Right atrium auricular region (tissue), 2 donors: ENCODE measurements at regions not wholly inside any gene's neighbourhood (a gene's known extent, or its start where the extent isn't known, plus 50 kb on each side); places are given as distances from the start of the nearest gene placed in this dataset.

Source experiments
- DNase-seq: peaks from one replicate; pipeline ENCODE4 v3.0.0-alpha.2; 2019; ENCODE audit warnings: low spot score
- H3K27ac ChIP-seq, 2 donors: fragments of 200-600 bp; sonication (generic); 1 replicate in 1 of 2; 2 replicates in 1 of 2; pipeline ENCODE4 v1.5.1; 2016 to 2019
- H3K27me3 ChIP-seq, 2 donors: fragments of 200-600 bp; sonication (generic); one replicate each; pipeline versions ENCODE4 v1.5.1 to v1.6.0; 2017 to 2019
- H3K36me3 ChIP-seq: fragments of 200-600 bp; sonication (generic); one replicate; pipeline ENCODE4 v1.5.1; 2016
- H3K4me1 ChIP-seq, 2 donors: fragments of 200-600 bp; sonication (generic); one replicate each; pipeline versions ENCODE4 v1.5.1 to v1.6.0; 2017 to 2019
- H3K4me3 ChIP-seq, 2 donors: fragments of 200-600 bp; sonication (generic); 1 replicate in 1 of 2; 2 replicates in 1 of 2; pipeline ENCODE4 v1.5.1; 2017 to 2019; ENCODE audit warnings: mild to moderate bottlenecking in 1 of 2, moderate library complexity in 1 of 2
- H3K9me3 ChIP-seq, 2 donors: fragments of 200-600 bp; sonication (generic); one replicate each; pipeline ENCODE4 v1.5.1; 2019
- TF ChIP-seq, protein P1 (sequence below), 2 donors: fragments of 200-600 bp; sonication (generic); IDR thresholded peaks; one replicate each; pipeline ENCODE4 v1.5.1; 2019; ENCODE audit warnings: antibody characterized with exemption in 2 of 2

DNA sequence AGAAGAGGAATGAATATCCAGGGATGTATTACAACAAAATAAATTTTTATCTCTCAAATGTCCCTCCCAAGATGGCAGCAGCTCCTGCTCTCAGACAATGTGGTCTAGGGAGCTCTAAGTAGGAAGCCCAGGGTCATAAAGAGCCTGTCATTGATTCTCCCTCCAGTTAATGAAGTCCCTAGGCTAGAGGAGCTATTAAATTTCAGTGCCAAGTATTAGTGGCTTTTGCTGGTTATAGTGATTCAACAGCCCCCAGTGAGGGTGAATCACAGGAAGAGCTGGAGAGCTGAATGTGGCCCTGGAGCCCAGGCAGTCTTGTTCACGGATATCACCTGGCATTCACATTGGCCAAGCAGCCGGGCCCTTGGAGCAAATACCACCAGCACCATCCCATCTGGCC lies 109.8 kb upstream of the YPEL5 start:
- H3K27me3 ChIP-seq = no peaks in the 10 kb centered on the region
- TF ChIP-seq, protein P1, sequence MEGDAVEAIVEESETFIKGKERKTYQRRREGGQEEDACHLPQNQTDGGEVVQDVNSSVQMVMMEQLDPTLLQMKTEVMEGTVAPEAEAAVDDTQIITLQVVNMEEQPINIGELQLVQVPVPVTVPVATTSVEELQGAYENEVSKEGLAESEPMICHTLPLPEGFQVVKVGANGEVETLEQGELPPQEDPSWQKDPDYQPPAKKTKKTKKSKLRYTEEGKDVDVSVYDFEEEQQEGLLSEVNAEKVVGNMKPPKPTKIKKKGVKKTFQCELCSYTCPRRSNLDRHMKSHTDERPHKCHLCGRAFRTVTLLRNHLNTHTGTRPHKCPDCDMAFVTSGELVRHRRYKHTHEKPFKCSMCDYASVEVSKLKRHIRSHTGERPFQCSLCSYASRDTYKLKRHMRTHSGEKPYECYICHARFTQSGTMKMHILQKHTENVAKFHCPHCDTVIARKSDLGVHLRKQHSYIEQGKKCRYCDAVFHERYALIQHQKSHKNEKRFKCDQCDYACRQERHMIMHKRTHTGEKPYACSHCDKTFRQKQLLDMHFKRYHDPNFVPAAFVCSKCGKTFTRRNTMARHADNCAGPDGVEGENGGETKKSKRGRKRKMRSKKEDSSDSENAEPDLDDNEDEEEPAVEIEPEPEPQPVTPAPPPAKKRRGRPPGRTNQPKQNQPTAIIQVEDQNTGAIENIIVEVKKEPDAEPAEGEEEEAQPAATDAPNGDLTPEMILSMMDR (IDR thresholded peaks at IDR 0.05) = no peak
- H3K9me3 ChIP-seq = no peaks in the 10 kb centered on the region
- no peak overlapping the region for H3K27ac ChIP-seq
- no peak for DNase-seq
- no peak overlapping the region for H3K4me3 ChIP-seq
- H3K36me3 ChIP-seq = no peaks in the 10 kb centered on the region
- no peaks in the 10 kb centered on the region for H3K4me1 ChIP-seq

DNA sequence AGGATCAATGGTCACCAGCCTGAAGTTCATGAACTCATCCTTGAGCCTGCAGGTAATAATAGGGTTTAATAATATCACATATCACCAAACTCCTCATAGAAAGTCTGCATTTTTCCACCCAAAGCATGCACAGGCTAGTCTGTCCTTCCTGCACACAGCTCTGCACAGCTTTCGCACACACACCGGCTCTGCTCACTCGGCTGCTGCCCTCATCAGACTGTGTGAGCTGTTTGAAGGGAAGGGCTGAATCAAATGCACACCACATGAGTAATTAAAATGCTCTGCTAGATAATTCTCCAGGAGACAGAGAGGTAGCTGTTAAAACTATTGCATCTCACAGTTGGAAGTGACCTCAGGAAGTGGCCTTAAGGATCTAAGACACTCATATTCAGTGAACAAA lies 108.4 kb upstream of the YPEL5 start:
- H3K4me1 ChIP-seq = no peaks in the 10 kb centered on the region
- TF ChIP-seq, protein P1 (IDR thresholded peaks at IDR 0.05) = no peak
- no peaks in the 10 kb centered on the region for H3K36me3 ChIP-seq
- H3K4me3 ChIP-seq = no peak overlapping the region
- H3K9me3 ChIP-seq = no peaks in the 10 kb centered on the region
- H3K27ac ChIP-seq = no peak overlapping the region
- no peak for DNase-seq
- no peaks in the 10 kb centered on the region for H3K27me3 ChIP-seq

DNA sequence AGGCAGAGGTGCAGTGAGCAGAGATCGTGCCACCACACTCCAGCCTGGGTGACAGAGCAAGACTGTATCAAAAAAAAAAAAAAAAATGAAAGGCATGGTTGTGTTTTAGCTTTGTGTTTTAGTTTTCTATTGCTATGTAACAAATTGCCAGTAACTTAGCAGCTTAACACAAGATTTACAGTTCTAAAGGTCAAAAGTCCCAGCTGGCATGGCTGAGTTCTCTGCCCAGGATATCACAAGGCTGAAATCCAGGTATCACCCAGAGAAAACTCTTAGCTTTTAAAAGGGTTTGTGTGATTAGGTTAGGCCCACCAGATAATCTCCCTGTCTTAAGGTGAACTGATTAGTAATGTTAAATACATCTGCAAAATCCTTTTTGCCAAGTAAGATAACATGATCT lies 107.7 kb upstream of the YPEL5 start:
- no peaks in the 10 kb centered on the region for H3K9me3 ChIP-seq
- no peaks in the 10 kb centered on the region for H3K4me1 ChIP-seq
- H3K4me3 ChIP-seq = no peak overlapping the region
- TF ChIP-seq, protein P1 (IDR thresholded peaks at IDR 0.05) = no peak
- H3K27me3 ChIP-seq = no peaks in the 10 kb centered on the region
- DNase-seq = no peak
- no peak overlapping the region for H3K27ac ChIP-seq
- no peaks in the 10 kb centered on the region for H3K36me3 ChIP-seq

DNA sequence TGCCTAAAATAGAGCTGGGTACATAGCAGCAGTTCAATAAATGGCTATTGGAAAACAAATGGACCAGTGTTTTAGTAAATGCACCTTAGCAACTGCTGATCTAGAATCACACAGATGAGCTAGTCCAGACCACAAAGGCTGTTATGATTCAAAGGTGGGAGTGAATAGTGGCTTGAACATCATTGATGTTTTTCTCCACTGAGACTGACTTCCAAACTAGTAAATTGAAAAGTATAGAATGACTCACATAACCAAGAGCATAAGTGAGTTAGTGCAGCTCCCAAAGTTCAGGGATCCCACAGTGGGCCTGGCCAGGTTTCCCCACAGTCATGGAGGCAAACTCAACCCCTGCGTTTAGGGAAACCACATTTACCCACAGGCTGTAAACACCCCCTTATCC lies 106.7 kb upstream of the YPEL5 start:
- H3K27ac ChIP-seq = no peak overlapping the region
- H3K4me1 ChIP-seq = no peaks in the 10 kb centered on the region
- no peaks in the 10 kb centered on the region for H3K9me3 ChIP-seq
- H3K4me3 ChIP-seq = no peak overlapping the region
- no peak for DNase-seq
- no peaks in the 10 kb centered on the region for H3K36me3 ChIP-seq
- no peaks in the 10 kb centered on the region for H3K27me3 ChIP-seq
- TF ChIP-seq, protein P1 (IDR thresholded peaks at IDR 0.05) = no peak

DNA sequence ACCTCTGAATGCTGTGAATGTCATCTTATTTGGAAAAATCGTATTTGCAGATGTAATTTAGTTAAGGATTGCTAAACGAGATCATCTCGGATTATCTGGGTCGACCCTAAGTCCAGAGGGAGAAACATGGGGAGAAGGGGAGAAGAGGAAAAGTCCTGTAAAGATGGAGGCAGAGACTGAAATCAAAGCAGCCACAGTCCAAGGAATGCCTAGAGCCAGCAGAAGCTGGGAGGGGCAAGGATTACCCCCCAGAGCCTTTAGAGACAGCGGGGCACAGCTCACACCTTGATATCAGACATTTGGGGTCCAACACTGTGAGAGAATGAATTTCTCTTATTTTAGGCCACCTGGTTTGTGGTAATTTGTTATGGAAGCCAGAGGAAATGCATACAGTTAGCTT lies 104.9 kb upstream of the YPEL5 start:
- no peaks in the 10 kb centered on the region for H3K4me1 ChIP-seq
- no peaks in the 10 kb centered on the region for H3K36me3 ChIP-seq
- no peaks in the 10 kb centered on the region for H3K27me3 ChIP-seq
- no peak overlapping the region for H3K4me3 ChIP-seq
- no peak overlapping the region for H3K27ac ChIP-seq
- H3K9me3 ChIP-seq = no peaks in the 10 kb centered on the region
- TF ChIP-seq, protein P1 (IDR thresholded peaks at IDR 0.05) = no peak
- DNase-seq = no peak

DNA sequence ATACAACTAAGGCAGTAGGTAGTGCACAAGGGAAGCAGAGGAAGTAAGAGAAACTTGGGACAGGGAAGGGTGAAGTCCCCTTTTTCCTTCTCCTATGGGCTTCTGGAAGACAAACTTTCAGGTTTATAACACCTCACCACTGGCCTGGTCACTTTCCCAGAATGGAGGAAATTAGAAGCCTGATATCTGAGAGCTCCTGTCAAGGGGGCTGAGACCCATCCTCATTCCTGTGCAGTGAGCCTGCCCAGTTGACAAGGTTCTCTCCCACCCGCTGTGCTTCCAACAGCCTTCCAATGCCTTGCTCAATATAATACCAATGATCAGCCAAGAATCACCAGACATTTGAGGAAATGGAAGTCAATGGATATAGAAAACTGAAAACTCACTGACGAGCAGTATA lies 100.4 kb upstream of the YPEL5 start:
- Histone ChIP-seq H3K4me1 (no peaks in the 10 kb centered on the region), H3K4me3 (no peak overlapping the region), H3K27me3 (no peaks in the 10 kb centered on the region), H3K27ac (no peak overlapping the region), H3K9me3 (no peaks in the 10 kb centered on the region), H3K36me3 (no peaks in the 10 kb centered on the region)
- TF ChIP-seq, protein P1 (IDR thresholded peaks at IDR 0.05) = no peak
- no peak for DNase-seq
